ENCODE measurements at regions not wholly inside any gene's neighbourhood (a gene's known extent, or its start where the extent isn't known, plus 50 kb on each side); places are given as distances from the start of the nearest gene placed in this dataset.

DNA sequence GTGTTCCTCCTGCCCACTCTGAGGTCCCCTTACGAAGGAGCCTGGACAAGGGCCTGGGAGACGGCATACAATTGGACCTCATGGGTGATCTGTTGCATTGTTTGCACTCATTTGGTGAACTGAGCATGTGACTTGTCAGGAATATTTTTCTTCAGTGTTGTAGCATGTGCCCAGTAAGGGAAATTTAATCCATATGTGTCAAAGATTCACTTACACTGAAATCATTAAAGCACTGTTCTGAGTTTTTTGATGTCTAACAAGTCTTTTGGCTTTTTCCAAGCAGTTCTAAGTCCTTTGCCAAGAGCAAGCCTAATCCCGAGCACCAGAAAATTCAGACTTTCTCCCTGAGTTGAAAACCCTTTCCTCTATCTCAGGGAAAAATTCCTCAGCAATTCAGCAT is 61.6 kb upstream of the RPS23 start:
- H3K4me3 ChIP-seq (ENCODE audit: low read depth, low read length) = no peak overlapping the region
- TF ChIP-seq, protein P1, sequence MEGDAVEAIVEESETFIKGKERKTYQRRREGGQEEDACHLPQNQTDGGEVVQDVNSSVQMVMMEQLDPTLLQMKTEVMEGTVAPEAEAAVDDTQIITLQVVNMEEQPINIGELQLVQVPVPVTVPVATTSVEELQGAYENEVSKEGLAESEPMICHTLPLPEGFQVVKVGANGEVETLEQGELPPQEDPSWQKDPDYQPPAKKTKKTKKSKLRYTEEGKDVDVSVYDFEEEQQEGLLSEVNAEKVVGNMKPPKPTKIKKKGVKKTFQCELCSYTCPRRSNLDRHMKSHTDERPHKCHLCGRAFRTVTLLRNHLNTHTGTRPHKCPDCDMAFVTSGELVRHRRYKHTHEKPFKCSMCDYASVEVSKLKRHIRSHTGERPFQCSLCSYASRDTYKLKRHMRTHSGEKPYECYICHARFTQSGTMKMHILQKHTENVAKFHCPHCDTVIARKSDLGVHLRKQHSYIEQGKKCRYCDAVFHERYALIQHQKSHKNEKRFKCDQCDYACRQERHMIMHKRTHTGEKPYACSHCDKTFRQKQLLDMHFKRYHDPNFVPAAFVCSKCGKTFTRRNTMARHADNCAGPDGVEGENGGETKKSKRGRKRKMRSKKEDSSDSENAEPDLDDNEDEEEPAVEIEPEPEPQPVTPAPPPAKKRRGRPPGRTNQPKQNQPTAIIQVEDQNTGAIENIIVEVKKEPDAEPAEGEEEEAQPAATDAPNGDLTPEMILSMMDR (IDR thresholded peaks at IDR 0.05; ENCODE audit: low read depth, low read length) = no peak

DNA sequence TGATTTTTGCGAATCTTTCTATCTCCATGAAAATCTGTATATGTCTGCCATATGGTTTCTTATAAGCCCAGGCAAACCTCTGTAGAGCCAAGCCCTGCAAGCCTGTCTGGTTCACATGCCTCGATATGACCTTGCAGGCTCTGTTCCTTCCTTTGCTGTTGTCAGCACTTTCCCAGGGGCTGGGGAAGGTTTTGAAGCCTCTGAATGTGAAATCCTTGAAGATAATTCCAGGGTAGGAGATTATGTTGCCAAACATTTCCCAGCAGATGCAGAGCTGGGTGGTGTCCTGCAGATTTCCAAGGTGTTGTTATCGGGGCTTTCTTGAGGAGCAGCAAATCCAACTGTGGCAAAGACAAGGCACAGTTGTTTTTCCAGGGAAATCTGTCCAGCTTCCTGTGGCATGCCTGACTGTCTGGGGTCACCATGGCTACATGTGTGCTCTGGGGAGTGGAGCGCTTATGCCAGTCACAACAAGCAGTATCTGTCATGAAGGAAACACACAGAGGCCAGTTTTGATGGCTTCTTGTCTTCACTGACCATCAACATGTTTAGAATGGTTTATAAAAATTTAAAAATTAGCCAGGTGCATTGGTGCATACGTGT is 60.7 kb upstream of the RPS23 start:
- no peak overlapping the region for H3K4me3 ChIP-seq (ENCODE audit: low read depth, low read length)
- TF ChIP-seq, protein P1 (IDR thresholded peaks at IDR 0.05; ENCODE audit: low read depth, low read length) = no peak

DNA sequence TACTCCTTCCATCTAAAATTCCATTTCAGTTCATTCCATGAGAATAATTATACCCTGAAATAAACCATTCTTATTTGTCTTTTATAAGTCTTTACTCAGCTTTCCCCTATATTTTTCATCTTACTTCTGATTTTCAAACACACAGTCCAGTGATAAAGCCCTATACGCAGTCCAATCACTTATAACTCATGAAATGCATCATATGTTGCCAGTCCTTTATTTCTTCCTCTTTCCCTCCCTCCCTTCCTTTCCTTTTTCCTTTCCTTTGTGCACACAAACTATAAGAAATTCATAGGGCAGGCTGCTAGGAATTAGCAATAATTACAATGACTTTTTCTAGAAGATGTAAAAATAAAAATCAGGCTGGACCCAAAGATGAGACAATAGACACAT is 58.8 kb upstream of the RPS23 start:
- TF ChIP-seq, protein P1 (IDR thresholded peaks at IDR 0.05; ENCODE audit: low read depth, low read length) = no peak
- no peak overlapping the region for H3K4me3 ChIP-seq (ENCODE audit: low read depth, low read length)

- H3K4me3 ChIP-seq (ENCODE audit: low read depth, low read length) = no peak overlapping the region
- TF ChIP-seq, protein P1 (IDR thresholded peaks at IDR 0.05; ENCODE audit: low read depth, low read length) = no peak
Observed at GRCh38 chr5:82336226-82336958, 58.2 kb upstream of the RPS23 start.

- H3K4me3 ChIP-seq (ENCODE audit: low read depth, low read length) = no peak overlapping the region
- TF ChIP-seq, protein P1 (IDR thresholded peaks at IDR 0.05; ENCODE audit: low read depth, low read length) = no peak
Observed at GRCh38 chr5:82335806-82336205, 57.7 kb upstream of the RPS23 start.

DNA sequence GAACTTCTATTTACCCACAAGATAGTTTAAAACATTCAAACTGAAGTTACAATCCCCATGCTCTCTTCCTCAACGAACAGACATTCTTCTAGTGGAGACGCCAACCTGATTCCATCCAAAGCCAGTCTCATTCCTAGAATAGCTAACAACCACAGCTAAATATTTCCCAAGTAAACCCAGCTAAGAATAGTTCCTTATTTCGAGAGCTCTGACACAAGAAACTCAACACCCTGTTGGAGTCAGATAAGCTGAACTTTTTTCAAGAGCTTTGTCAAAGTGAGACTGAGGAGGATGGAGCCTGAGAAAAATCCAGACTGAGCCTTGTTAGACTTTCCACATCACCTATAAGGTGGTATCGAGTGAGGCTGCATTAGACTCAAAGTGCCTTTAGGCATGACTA is 56.7 kb upstream of the RPS23 start:
- TF ChIP-seq, protein P1 (IDR thresholded peaks at IDR 0.05; ENCODE audit: low read depth, low read length) = no peak
- H3K4me3 ChIP-seq (ENCODE audit: low read depth, low read length) = peak overlapping the region; percentile 24

DNA sequence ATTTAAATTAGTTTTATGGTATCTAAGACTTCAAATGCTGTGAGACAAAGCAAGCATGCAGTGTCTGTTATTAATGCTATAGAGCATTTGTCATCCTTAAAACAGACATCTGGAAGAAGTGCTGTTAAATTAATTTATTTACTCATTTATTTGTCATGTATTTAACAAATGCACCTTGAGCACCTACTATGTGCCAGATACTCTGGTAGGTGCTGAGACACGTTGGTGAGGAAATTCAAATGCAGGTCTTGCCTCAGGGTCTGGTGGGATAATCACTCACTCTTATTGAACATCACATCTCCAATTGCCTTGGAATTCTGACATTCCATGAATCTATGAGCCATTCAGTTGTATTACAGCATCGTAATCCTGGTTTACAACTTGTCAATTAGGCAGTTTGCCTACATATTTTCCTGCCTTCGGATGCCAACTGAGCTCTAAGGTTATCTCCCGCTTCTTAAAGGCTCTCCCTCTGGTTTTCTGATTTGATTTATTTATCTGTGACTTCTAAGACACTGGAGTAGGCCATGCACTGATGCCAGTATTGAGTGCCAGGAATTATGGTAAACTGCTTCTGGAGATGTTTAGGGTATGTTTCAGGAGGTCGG is 56.0 kb upstream of the RPS23 start:
- TF ChIP-seq, protein P1 (IDR thresholded peaks at IDR 0.05; ENCODE audit: low read depth, low read length) = no peak
- peak overlapping the region; percentile 24 for H3K4me3 ChIP-seq (ENCODE audit: low read depth, low read length)
